Activated CD4-positive, alpha-beta T cell treated with anti-CD3 and anti-CD28 coated beads, Interleukin-10, Interleukin-2, amounts not matched to agents 100 ng/mL and 50 ng/mL, durations not matched to agents 16 hours and 8 hours (primary cell): ENCODE measurements at regions not wholly inside any gene's neighbourhood (a gene's known extent, or its start where the extent isn't known, plus 50 kb on each side); places are given as distances from the start of the nearest gene placed in this dataset.
A peak's percentile ranks its signal among the peaks of the same experiment; 100 is the strongest.
"Not testable (repeated sequence)": the region's sequence is repeated elsewhere in the genome, so short reads cannot be mapped to it uniquely, and the experiment has no call there.

ENCODE experiments used
- DNase-seq: peaks from one replicate; pipeline ENCODE4 v3.0.0-alpha.2; 2020

- DNase-seq, result no peak
Observed at GRCh38 chr3:30305021-30305420, 301.4 kb upstream of the TGFBR2 start.

- DNase-seq, result no peak
Observed at GRCh38 chr3:30306896-30307295, 299.5 kb upstream of the TGFBR2 start.

- DNase-seq, result no peak
Observed at GRCh38 chr3:30307372-30307950, 298.9 kb upstream of the TGFBR2 start.

GRCh38 chr3:30308131-30308530 is 298.3 kb upstream of the TGFBR2 start:
- no peak for DNase-seq

GRCh38 chr3:30309961-30310954 is 296.1 kb upstream of the TGFBR2 start:
- DNase-seq, result no peak

DNA sequence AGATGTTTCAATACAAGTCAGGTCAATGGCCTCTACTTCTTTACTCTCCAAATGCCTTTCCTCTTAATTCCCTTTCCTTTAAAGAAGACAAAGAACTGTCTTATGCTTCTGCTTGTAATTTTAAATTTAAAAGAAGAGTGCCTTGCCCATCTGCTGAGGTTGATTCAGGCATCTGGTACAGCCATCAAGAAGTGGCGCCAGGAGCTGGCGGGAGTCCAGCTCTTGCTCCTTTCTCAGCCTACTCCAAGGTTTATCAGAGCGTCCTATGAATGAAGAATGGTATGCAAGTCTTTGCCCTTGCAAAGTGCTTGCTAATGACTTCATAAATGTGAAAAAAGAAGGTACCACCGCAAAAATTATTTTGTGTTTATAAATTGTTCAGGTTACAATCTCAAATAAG is 294.6 kb upstream of the TGFBR2 start:
- no peak for DNase-seq

DNA sequence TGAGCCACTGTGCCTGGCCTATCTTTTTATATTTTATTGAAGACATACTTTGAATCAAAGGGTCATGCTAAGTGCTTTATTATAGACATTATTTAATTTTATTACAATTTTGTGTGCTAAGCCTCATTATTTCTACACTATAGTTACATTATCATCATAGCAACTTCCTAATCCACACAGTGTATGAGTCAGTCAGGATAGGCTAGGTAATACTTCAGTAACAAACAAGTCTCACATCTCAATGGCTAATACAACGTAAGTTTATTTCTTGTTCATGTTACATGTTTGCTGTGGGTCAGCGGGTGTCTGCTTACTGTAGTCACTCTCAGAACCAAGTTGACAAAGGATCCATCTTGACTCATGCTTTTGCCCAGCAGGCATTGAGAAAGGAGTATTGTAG is 292.6 kb upstream of the TGFBR2 start:
- DNase-seq, result no peak

DNA sequence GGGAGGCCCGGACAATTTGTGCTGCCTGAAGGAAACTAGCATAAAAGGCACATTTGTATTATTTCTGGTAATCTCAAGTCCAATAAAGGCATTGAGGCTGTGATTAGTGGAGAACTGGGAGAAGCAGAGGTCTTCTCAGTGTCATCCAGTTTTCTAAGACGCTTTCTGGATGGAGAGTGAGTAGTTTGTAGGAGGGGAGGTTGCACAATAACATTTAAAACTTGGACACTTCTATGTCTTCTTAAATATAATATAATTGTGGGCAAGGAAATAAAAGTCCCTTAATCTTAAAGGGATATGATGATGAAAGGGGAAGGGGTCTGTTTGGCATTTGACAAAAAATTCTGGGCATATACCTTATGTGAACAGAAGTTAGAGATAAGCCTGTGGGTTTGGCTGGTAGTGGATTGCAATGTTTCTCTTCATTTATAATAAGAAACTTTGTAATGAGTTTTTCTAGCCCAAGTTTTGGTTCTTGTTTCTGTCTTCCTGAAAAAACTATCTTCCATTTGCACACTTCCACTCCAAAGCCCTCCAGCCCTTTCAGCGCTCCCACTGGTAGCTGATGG is 291.6 kb upstream of the TGFBR2 start:
- DNase-seq, result no peak

- DNase-seq, result no peak
Observed at GRCh38 chr3:30315447-30315846, 291.0 kb upstream of the TGFBR2 start.

- no peak for DNase-seq
Observed at GRCh38 chr3:30317561-30317960, 288.8 kb upstream of the TGFBR2 start.

DNA sequence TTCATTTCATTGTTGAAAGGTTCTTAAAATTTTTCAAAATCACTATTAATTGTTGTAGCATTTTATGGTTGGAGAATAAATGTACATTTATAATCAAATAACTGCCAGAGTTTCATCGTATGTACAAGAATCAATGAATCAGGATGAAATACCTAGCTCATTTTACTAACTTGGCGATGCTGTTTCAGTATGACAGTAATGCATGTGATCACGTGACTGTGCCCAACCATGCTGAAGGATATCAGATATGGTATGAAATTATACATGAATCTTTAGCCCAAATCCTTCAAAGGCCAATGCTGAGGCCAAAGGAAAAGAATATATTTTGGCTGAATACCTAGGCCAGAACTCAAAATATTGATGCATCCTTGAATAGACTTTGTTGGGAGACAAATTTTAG is 288.3 kb upstream of the TGFBR2 start:
- no peak for DNase-seq

- DNase-seq, result peak; percentile 50
Observed at GRCh38 chr3:30319713-30320112, 286.7 kb upstream of the TGFBR2 start.

DNA sequence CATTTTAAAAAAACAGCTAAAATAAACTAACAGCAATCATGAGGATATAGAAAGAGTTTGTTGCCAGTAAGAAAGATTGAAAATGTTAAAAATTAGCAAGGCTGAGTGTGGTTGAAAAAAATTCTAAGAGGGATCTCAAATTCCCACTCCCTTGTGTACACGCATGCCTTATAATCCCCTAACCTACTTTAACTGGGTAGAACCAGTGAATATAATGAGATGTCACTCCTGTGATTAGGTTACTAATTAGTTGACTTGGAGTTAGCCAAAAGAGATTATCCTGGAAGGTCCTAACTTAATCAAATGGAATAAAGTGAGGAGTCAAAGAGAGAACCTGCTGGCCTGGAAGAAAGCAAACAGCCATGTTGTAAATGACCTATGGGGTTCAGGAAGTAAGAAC is 286.0 kb upstream of the TGFBR2 start:
- no peak for DNase-seq

GRCh38 chr3:30321065-30321464 is 285.3 kb upstream of the TGFBR2 start:
- no peak for DNase-seq

- not testable (repeated sequence) for DNase-seq
Observed at GRCh38 chr3:30323649-30324048, 282.8 kb upstream of the TGFBR2 start.

DNA sequence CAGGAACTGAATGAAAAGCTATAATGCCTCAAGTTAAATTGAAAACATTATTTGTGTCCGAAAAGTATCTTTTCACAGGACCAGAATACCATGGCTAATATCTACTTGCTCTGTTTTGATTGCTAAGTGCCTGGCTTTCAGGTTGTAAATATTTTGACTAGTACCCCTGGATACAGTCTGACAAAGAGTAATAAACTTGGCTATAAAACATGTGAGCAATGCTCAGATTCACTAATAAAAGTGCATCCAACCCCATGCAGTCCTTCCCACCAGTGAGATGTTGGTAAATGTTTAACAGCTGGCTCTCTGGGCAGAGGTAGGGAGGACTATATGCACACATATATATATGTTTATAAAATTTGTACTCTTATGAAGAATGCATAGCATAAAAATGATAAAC is 281.8 kb upstream of the TGFBR2 start:
- DNase-seq, result no peak

- DNase-seq, result not testable (repeated sequence)
Observed at GRCh38 chr3:30327976-30328375, 278.4 kb upstream of the TGFBR2 start.

GRCh38 chr3:30328935-30329334 is 277.5 kb upstream of the TGFBR2 start:
- not testable (repeated sequence) for DNase-seq

GRCh38 chr3:30331519-30331918 is 274.9 kb upstream of the TGFBR2 start:
- DNase-seq, result no peak

DNA sequence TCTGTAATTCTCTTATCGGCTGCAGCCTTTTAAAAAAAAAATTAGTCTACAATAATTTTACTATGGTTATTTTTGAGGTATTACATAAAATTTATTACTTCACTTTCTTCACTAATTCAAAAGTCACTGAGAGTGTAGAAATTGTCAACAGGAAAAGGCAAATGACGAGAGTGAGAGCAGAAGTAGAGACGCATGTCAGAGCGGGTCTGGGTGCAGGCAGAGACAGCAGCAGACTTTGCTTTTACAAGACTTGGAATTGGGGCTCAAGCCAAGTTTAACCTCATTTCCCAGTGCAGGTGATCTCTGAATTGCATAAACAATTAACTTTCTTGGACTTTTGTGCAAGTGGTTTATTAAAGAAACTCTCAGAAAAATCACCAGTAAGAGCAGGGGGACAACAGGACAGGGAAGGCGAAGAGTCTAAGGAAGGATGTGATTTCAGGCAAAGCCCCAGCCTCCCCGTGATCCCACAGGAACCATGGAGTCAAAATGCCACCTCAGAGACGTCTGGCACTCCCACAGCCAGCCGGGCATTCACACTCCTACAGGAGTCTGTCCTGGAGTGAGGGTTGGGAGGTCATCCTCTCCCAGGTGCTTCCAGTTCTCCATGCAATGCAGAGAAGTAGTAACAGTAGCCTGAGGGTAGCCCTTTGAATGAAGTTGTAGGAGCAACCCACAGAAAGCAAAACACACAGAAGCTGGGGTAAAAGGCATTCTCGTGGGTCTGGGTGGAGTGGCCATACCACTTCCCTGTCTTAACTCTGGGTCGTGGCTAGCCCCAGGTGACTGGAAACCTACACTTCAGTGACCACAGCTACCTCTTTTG is 274.0 kb upstream of the TGFBR2 start:
- no peak for DNase-seq

GRCh38 chr3:30333143-30333542 is 273.3 kb upstream of the TGFBR2 start:
- DNase-seq, result no peak

- DNase-seq, result no peak
Observed at GRCh38 chr3:30333903-30334302, 272.5 kb upstream of the TGFBR2 start.

- no peak for DNase-seq
Observed at GRCh38 chr3:30340500-30340899, 265.9 kb upstream of the TGFBR2 start.
